NCI-H446 treated with DMSO at 0.1 percent for 48 hours (cell line): ENCODE measurements at regions not wholly inside any gene's neighbourhood (a gene's known extent, or its start where the extent isn't known, plus 50 kb on each side); places are given as distances from the start of the nearest gene placed in this dataset.

ENCODE experiments used
- DNase-seq: peaks from one replicate; lab custom pipeline; 2025; lab: John Stamatoyannopoulos, UW

DNA sequence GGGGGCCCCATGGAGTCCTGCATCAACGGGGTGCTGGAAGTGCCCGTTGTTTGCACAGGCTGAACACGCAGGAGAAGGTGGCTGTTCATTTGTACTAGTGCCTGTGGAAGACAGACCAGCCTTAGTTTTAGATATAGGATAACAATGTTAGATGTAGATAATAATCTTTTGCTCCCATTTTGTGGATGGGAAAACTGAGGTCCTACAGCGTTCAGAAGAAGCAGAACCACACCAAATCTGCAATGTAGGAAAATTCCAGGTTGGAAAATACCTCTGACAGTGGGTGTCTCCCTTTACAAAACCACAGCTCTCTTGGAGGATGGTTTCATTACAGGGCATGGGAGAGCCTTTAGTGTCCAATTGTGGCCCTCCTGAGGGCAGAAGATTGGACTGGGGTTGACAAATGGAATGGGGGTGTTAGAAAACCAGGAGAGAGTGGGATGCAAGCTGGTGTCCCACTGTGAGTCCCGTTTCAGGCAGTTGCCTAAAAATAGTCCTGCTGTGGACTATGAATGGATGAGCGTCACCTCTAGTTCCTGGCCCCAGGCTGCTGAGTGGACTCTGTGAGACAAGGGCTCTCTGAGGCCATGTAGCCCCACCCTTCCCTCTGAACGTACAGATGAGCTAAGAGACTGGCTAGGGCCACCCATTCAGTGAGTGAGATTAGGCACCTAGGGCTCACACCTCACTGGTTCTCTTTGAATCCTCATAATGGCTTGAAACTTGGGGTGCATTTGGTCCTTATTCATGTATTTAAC, 508.8 kb downstream of the MN1 start:
- DNase-seq: no peak

GRCh38 chr22:27293721-27294445, 507.7 kb downstream of the MN1 start:
- no peak for DNase-seq

DNA sequence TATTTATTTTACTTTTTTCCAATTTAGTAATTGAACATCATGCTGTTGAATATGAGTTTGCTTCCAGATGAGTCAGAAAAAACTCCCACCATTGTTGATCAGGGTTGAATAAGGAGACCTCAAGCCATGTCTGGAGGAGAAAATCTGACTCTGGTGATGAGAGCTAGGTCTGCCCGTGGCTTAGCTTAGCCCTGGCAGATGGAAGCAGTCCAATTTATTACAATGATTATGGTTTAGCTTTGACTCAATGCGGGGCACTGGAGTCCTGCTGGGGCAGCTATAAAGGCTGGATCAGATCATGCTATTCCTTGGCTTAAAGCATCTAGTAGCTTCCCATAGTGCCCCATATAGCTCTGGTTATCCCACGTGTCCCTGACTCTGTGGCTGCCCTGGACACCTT, 506.5 kb downstream of the MN1 start:
- DNase-seq: no peak

DNA sequence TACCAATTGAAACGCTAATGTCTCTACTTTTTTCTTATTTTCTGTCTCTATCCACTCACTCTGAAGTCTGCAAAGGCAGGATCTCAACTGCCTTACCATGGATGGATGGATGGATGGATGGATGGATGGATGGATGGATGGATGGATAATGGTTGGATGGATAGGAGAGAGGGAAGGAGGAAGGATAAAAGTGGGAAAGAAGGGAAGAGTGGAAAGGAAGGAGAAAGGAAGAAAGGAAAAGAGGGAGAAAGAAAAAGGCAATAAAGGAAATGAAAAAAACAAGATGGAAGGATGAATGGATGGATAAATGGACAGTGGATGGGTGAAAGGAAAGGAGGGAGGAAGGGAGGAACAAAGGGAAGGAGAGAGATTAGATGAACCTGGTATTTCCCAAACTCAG, 506.0 kb downstream of the MN1 start:
- no peak for DNase-seq

DNA sequence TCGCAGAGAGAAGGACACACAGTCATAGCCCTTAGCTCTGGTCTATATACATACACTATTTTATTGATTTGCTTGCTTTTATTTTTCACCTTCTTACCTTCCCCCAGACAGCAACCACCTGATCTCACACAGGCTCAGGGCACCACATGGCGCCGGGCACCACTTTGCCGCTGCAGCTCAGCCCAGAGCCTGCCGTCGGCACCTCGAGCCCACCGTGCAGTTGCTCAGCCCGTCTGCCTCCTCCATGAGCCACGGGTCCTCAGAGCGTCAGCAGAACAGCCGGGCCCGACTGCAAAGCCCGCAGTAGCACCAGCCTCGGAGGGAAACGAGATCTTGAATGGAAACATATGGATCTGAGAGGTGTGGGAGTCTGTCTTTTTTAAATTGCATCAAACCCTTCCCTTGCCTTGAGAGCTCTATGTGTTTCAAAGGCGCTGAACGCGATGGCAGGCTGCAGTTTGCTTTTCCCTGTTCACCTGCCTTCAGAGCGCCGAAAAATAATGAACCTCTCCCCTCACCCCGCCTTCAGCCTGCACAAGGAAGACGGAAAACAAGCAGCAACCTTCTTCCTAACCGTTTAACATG, 505.4 kb downstream of the MN1 start:
- DNase-seq: no peak

GRCh38 chr22:27297125-27297524, 504.4 kb downstream of the MN1 start:
- no peak for DNase-seq

DNA sequence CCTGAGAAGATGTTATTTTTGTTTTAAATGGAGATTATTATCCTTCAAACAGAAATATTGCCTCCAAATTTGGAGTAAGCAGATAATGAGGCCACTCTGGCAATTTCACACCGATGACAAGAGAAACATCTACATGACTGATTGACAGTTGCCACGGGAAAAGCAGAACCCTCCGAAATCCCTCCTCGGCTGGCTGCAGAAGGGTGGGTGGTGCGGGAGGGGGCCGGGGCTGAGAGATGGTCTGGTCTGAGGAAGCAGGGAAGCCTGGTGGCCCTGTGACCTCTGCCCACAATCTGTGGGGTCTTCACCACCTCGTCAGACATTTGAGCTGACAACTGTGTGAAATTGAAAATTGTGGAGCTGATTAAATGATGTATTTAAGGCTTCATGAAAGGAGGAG, 503.2 kb downstream of the MN1 start:
- no peak for DNase-seq

- no peak for DNase-seq
Observed at GRCh38 chr22:27298742-27299141, 502.8 kb downstream of the MN1 start.

DNA sequence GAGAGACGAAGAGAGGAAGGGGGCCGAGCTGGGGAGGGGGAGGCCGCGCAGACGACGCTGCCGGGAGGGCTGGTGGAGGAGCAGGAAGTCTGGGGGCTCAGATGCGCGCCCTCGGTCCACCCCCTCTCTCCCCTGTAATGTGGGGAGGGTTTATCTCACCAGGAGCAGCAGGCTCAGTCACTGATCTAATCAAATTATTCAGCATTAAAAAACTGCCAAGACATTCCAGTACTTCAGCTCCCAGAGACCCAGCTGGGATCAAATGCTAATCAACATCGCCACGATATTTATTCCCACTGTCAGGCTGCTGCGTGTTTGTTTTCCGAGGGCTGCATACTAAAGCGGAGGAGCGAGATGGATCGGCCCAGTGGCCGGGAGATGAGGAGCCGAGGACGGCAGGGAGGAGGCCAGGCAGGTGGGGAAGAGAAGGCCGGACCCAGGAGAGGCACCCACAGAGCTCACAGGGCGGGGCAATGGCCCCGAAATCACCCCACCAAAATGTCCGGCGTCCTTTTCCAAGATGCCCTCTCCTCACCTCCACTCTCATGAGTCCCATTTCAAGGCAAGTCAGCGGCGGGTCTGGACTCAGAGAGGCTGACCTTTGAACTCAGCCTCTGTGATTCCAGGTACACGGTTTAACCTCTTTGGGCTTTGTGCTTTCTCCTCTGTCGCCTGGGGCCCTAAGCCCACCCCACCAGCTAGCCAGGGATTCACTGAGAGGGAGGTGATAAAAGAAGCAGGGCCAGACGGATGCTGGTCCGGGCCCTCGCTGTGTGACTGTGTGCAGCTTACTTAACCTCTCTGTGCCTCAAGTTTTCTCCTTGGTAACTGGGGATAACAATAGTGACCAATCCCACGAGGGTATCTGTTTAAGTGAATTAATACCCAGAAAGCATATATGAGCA, 502.1 kb downstream of the MN1 start:
- DNase-seq: no peak

DNA sequence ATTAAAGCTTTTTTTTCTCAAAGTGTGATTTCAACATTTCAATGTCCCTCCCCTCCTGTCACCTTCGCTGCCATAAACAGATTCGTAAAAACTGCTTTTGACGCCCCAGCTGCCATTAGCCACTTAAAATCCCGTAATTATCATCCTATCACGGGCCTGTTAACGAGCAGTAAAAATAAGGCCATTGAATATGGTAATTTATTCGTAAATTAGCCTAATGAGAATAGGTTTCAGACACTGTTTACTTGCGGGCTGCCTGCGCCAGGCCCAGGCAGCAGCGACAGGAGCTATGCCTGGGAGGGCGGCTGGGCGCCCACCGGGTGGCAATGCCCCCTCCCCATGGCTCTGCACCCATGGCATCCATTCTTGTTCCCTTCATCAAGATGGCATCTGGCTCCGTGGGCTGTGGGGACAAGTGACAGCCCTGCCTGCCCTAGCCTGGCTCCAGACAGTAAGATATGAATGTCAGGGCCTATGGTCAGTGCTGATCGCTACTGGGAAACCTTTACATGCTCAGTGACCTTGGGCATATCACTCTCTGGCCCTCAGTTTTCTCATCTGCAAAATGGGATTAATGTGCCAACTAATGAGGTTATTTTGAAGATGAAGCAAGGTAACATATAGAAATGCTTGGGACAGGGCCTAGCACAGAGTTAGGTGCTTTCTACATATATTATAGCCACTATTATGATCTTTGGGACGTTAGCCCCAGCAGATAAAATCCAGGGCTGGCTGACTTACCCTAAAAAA, 500.8 kb downstream of the MN1 start:
- no peak for DNase-seq

DNA sequence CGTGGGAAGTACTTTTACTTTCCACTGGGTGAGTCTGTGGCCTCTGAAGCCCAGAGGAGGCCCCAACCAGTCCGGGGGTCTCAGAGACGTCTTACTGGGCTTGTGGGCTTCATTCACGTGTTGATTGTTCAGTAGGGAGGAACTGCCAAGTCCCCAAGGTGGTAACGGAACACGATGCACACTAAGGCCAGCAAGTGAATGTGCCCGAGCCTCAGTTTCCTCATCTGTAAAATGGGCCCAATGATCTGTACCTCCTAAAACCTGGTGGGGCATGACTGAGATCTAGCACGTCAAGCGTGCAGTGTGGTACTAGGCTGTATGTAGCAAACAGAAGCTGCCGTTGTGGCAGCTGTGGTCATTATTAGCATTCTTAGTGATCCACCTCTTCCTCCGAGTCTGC, 499.1 kb downstream of the MN1 start:
- no peak for DNase-seq

DNA sequence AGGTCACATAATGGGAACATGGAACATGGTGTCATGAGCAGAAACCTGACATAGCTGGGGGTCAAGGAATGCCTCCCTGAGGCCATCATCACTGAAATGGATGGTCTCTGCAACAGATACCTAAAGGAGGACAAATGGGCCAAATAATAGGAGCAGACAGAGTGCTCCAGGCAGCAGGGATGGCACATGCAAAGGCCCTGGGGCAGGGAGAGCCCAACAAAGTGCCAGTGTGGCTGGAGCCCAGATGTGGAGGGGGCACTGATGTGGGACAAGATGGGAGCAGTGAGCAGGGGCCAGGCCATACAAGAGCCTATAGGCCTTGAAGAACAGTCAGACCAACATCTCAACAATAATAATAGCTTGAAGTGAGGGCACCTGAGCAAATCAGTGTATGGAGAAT, 497.8 kb downstream of the MN1 start:
- no peak for DNase-seq

- peak; percentile 29 for DNase-seq
Observed at GRCh38 chr22:27306771-27307170, 494.8 kb downstream of the MN1 start.

DNA sequence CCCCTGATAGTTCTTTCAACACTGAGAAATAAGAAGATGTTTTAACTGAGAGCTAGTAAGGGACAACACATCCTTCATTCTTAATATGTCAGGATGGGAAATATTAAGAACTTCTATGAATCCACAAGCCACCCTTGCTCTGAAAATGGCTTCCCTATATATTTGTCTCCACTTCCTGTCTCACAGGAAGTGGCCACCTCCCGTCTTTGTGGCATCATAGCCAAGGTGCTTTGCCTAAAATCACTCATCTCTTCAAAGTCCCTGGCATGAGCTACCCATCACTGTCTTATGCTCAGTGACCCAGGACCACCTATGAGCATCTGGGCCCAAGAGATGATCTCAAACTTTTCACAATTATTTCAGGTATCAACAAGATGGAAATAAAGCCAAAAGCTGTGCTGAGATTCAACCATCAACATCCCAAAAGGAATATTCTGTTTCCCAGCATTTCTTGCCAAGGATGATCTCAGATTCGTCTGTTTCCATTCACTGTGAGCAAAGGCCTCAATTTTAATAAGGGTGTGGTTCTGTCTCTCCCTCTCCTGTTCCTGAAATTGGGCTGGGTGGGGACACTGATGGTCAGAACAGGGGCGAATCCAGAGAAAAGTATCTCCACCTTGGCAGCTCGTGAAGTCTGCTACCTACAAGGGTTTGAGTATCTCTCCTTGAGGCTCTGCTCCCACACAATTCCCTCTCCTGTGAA, 493.9 kb downstream of the MN1 start:
- DNase-seq: peak; percentile 35

GRCh38 chr22:27308513-27308912, 493.0 kb downstream of the MN1 start:
- DNase-seq: no peak

GRCh38 chr22:27309697-27310096, 491.9 kb downstream of the MN1 start:
- no peak for DNase-seq

GRCh38 chr22:27310966-27311697, 490.4 kb downstream of the MN1 start:
- no peak for DNase-seq

GRCh38 chr22:27311698-27312550, 489.6 kb downstream of the MN1 start:
- no peak for DNase-seq

DNA sequence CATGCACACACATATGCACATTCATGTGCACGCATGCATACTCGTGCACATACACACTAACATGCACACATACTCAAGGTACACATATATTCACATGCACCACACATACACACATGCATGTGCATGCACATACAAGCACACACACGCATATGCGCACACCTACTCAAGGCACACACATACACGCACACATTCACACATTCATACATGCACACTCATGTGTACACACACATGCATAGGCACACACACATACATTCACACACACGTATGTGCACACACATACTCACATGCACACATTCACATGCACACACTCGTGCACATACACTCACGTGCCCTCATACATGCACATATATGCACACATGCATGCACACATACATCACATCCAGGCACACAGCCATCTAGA, 489.0 kb downstream of the MN1 start:
- DNase-seq: no peak
